GM23338 (cell line): ENCODE measurements at regions not wholly inside any gene's neighbourhood (a gene's known extent, or its start where the extent isn't known, plus 50 kb on each side); places are given as distances from the start of the nearest gene placed in this dataset.

Source experiments
- ATAC-seq: fragments of 200-7000 bp; cut with Tn5 transposase; 3 replicates; pipeline ENCODE4 v1.9.1; 2020
- DNase-seq: peaks from one replicate; pipeline ENCODE4 v3.0.0-alpha.2; 2015; ENCODE audit warnings: low spot score
- H2AFZ ChIP-seq: fragments of 200-600 bp; sonication (generic); 2 replicates; pipeline ENCODE4 v1.8.0; 2016; ENCODE audit warnings: antibody characterized with exemption, mild to moderate bottlenecking, moderate library complexity
- H3F3A ChIP-seq: fragments of 200-600 bp; sonication (generic); replicated peaks from 2 replicates; pipeline ENCODE4 v1.8.0; 2017; ENCODE audit warnings: antibody characterized with exemption, mixed run types, low read depth
- H3K27ac ChIP-seq: fragments of 200-600 bp; sonication (generic); 2 replicates; pipeline ENCODE4 v1.6.1; 2016; ENCODE audit warnings: low read depth
- H3K27me3 ChIP-seq: fragments of 200-600 bp; sonication (generic); 2 replicates; pipeline ENCODE4 v1.8.0; 2016; ENCODE audit warnings: mild to moderate bottlenecking, mixed run types, moderate library complexity; ENCODE audit not compliant: insufficient read depth
- H3K36me3 ChIP-seq: fragments of 200-600 bp; sonication (generic); 2 replicates; pipeline ENCODE4 v1.8.0; 2016; ENCODE audit warnings: mild to moderate bottlenecking; ENCODE audit not compliant: insufficient read depth
- H3K4me1 ChIP-seq: fragments of 200-600 bp; sonication (generic); 2 replicates; pipeline ENCODE4 v1.8.0; 2016; ENCODE audit warnings: mild to moderate bottlenecking, moderate library complexity; ENCODE audit not compliant: insufficient read depth
- H3K4me2 ChIP-seq: fragments of 200-600 bp; sonication (generic); 2 replicates; pipeline ENCODE4 v1.7.1; 2017; ENCODE audit warnings: mixed run types
- H3K4me3 ChIP-seq: fragments of 200-600 bp; sonication (generic); 2 replicates; pipeline ENCODE4 v1.6.1; 2016; ENCODE audit warnings: mixed run types
- H3K79me2 ChIP-seq: fragments of 200-600 bp; sonication (generic); replicated peaks from 2 replicates; pipeline ENCODE4 v1.8.0; 2017; ENCODE audit warnings: mild to moderate bottlenecking; ENCODE audit not compliant: insufficient read depth
- H3K9me2 ChIP-seq: fragments of 200-600 bp; sonication (generic); 2 replicates; pipeline ENCODE4 v1.8.0; 2017; ENCODE audit not compliant: insufficient read depth
- H4K20me1 ChIP-seq: fragments of 200-600 bp; sonication (generic); replicated peaks from 2 replicates; pipeline ENCODE4 v1.8.0; 2017; ENCODE audit warnings: mild to moderate bottlenecking; ENCODE audit not compliant: insufficient read depth
- H3K27ac Mint-ChIP-seq: 2 replicates; pipeline ENCODE4 v1.8.0; 2020; ENCODE audit warnings: inconsistent platforms, mild to moderate bottlenecking, moderate library complexity, mixed read lengths
- H3K27me3 Mint-ChIP-seq: 3 replicates; pipeline ENCODE4 v1.8.0; 2022; ENCODE audit warnings: low read depth, mild to moderate bottlenecking, moderate library complexity, mixed read lengths, inconsistent platforms; ENCODE audit not compliant: insufficient read depth, poor library complexity
- H3K36me3 Mint-ChIP-seq: 3 replicates; pipeline ENCODE4 v1.8.0; 2021; ENCODE audit warnings: low read depth, mild to moderate bottlenecking, inconsistent platforms, moderate library complexity, mixed read lengths
- H3K4me1 Mint-ChIP-seq: 3 replicates; pipeline ENCODE4 v1.8.0; 2020; ENCODE audit warnings: mild to moderate bottlenecking, inconsistent platforms, mixed read lengths
- H3K4me3 Mint-ChIP-seq: 3 replicates; pipeline ENCODE4 v1.8.0; 2021; ENCODE audit warnings: moderate library complexity, mild to moderate bottlenecking, inconsistent platforms, mixed read lengths
- H3K9me3 Mint-ChIP-seq: 3 replicates; pipeline ENCODE4 v1.8.0; 2020; ENCODE audit warnings: moderate library complexity, mild to moderate bottlenecking, inconsistent platforms, mixed read lengths
- CTCF ChIP-seq, 2 experiments: fragments of 200-600 bp in 1 of 2; sonication (generic) in 1 of 2; conservative IDR thresholded peaks; 2 replicates each; pipeline versions ENCODE4 v1.5.1 to v1.6.1; 2016 to 2017; ENCODE audit warnings: antibody characterized with exemption in 2 of 2, low read depth in 2 of 2, mild to moderate bottlenecking in 2 of 2, moderate library complexity in 1 of 2
- ETS1 ChIP-seq: IDR thresholded peaks from 2 replicates; pipeline ENCODE4 v1.6.1; 2016; ENCODE audit warnings: antibody characterized with exemption
- NANOG ChIP-seq: IDR thresholded peaks from 2 replicates; pipeline ENCODE4 v1.6.1; 2016; ENCODE audit warnings: antibody characterized with exemption, borderline replicate concordance
- ZNF462 ChIP-seq: fragments of 250-450 bp; sonication (Bioruptor Pico); IDR thresholded peaks from 2 replicates; pipeline ENCODE4 v1.5.0; 2020; ENCODE audit warnings: mild to moderate bottlenecking, moderate library complexity

GRCh38 chr11:79768343-79768742 is 327.5 kb upstream of the TENM4 start (continued):
- no peak for TF ChIP-seq ETS1
- no peak for TF ChIP-seq NANOG

- Mint-ChIP-seq H3K4me3 (no peak overlapping the region), H3K27ac (no peak overlapping the region), H3K4me1 (no peaks in the 10 kb centered on the region), H3K36me3 (no peaks in the 10 kb centered on the region), H3K9me3 (no peaks in the 10 kb centered on the region), H3K27me3 (no peaks in the 10 kb centered on the region)
- no peaks in the 10 kb centered on the region for H3K27me3 ChIP-seq
- H3K4me1 ChIP-seq = no peaks in the 10 kb centered on the region
- no peak overlapping the region for H3K4me3 ChIP-seq
- H3F3A ChIP-seq = no peaks in the 10 kb centered on the region
- H4K20me1 ChIP-seq = no peaks in the 10 kb centered on the region
- no peaks in the 10 kb centered on the region for H3K36me3 ChIP-seq
- no peak overlapping the region for H3K27ac ChIP-seq
- no peak overlapping the region for H3K4me2 ChIP-seq
- H3K9me2 ChIP-seq = no peaks in the 10 kb centered on the region
- no peaks in the 10 kb centered on the region for H3K79me2 ChIP-seq
- ATAC-seq = peak; percentile 33; the same call in 2 of the 3 replicates
- no peak overlapping the region for H2AFZ ChIP-seq
- TF ChIP-seq CTCF (conservative IDR thresholded peaks at IDR 0.05; ENCODE audit: low read depth in 2 of 2) = peak; percentile 32 to 58
- no peak for TF ChIP-seq NANOG
- 0 out of 2 replicates have a peak, but pooled peaks have one; percentile 3 for TF ChIP-seq ZNF462
- peak; percentile 21 for DNase-seq
Measured at GRCh38 chr11:79762279-79762921, 321.6 kb upstream of the TENM4 start.
